Psoas muscle (tissue), 7 donors: ENCODE measurements at regions not wholly inside any gene's neighbourhood (a gene's known extent, or its start where the extent isn't known, plus 50 kb on each side); places are given as distances from the start of the nearest gene placed in this dataset.

Source experiments
- ATAC-seq, 4 donors: fragments of 200-7000 bp; cut with Tn5 transposase; one replicate each; pipeline ENCODE4 v1.9.1; 2020; ENCODE audit warnings: moderate library complexity in 3 of 4, mild to moderate bottlenecking in 2 of 4
- DNase-seq, 2 donors: peaks; one replicate each; pipeline ENCODE4 v3.0.0-alpha.2; 2020
- H3K27ac ChIP-seq: fragments of 200-600 bp; one replicate; pipeline ENCODE4 v1.8.0; 2022
- H3K27me3 ChIP-seq, 3 donors: fragments of 200-600 bp in 1 of 3; one replicate each; pipeline versions ENCODE4 v1.6.1 to v1.8.0; 2013 to 2022; ENCODE audit warnings: low read length in 2 of 3, mild to moderate bottlenecking in 2 of 3, moderate library complexity in 1 of 3; ENCODE audit not compliant: insufficient read depth in 3 of 3
- H3K36me3 ChIP-seq, 2 donors: fragments of 200-600 bp in 1 of 2; one replicate each; pipeline versions ENCODE4 v1.6.1 to v1.8.0; 2013 to 2022; ENCODE audit warnings: low read depth in 1 of 2, mild to moderate bottlenecking in 1 of 2, moderate library complexity in 1 of 2; ENCODE audit not compliant: insufficient read depth in 1 of 2
- H3K4me1 ChIP-seq: fragments of 200-600 bp; one replicate; pipeline ENCODE4 v1.8.0; 2022
- H3K4me3 ChIP-seq: fragments of 200-600 bp; one replicate; pipeline ENCODE4 v1.8.0; 2022; ENCODE audit warnings: mild to moderate bottlenecking
- H3K9me3 ChIP-seq: fragments of 200-600 bp; one replicate; pipeline ENCODE4 v1.8.0; 2022
- CTCF ChIP-seq: fragments of 200-600 bp; IDR thresholded peaks from one replicate; pipeline ENCODE4 v1.8.0; 2022; ENCODE audit warnings: antibody characterized with exemption
- WGBS, 3 donors: extraction: QIAGEN DNeasy Blood & Tissue Kit; methylation state at CpG; one replicate each; pipeline versions ENCODE4 v1.1.6 to v1.1.7; 2013; 5-methylcytosine and 5-hydroxymethylcytosine counted together
- intact Hi-C, 2 donors: fragments of 100-400 bp; cut with DNase I; formaldehyde crosslinking; loops; one replicate each; pipeline versions ENCODE4 v1.11.0 to v1.14.2; 2022
- donor health status: healthy with polysubstance abuse.
- donor health status: DM: no; HTN: no; CAD: no; lungs with moderate emphysema.
- donor health status: Bipolar disorder and iron deficiency.
- donor health status: healthy.
- donor health status: DM: yes; HTN: yes; CAD: no.
- donor health status: DM: no; HTN: no; CAD: no.
- donor health status: DM: yes; HTN: yes; CAD: no.

GRCh38 chr20:7038029-7038428 is 270.5 kb downstream of the BMP2 start:
- H3K4me3 ChIP-seq, result no peak overlapping the region
- no peak overlapping the region for H3K27ac ChIP-seq
- DNase-seq (no peak), ATAC-seq (no peak)
- no peaks in the 10 kb centered on the region for H3K36me3 ChIP-seq
- H3K9me3 ChIP-seq, result no peaks in the 10 kb centered on the region
- WGBS, 3 donors, result 63 to 83% (median 70%) methylated on average over 2 of the region's 2 CpGs
- no peaks in the 10 kb centered on the region for H3K4me1 ChIP-seq
- no peak for TF ChIP-seq CTCF
- intact Hi-C loops, result loop anchor here in 1 of 2 donors (5.0 kb wide), 1 partner anchor 49 kb away; no protein-coding TSS in a partner anchor
- peaks cover 0 to 2% (median 0%) of the 10 kb centered on the region in 3 donors for H3K27me3 ChIP-seq

GRCh38 chr20:7057611-7058010 is 290.1 kb downstream of the BMP2 start:
- H3K27me3 ChIP-seq, result peaks cover 0 to 3% (median 0%) of the 10 kb centered on the region in 3 donors
- ATAC-seq (no peak), DNase-seq (no peak)
- H3K4me1 ChIP-seq, result no peaks in the 10 kb centered on the region
- H3K36me3 ChIP-seq, result no peaks in the 10 kb centered on the region
- H3K9me3 ChIP-seq, result no peaks in the 10 kb centered on the region
- intact Hi-C loops, result no loop called here
- 40 to 71% (median 46%) methylated on average over 3 of the region's 3 CpGs for WGBS, 3 donors
- no peak overlapping the region for H3K27ac ChIP-seq
- H3K4me3 ChIP-seq, result no peak overlapping the region
- no peak for TF ChIP-seq CTCF

- 76 to 82% (median 76%) methylated on average over 5 of the region's 5 CpGs for WGBS, 3 donors
Observed at GRCh38 chr20:7078804-7079203, 311.3 kb downstream of the BMP2 start.

GRCh38 chr20:7080472-7080871 is 313.0 kb downstream of the BMP2 start:
- no peaks in the 10 kb centered on the region for H3K36me3 ChIP-seq
- TF ChIP-seq CTCF, result no peak
- no peaks in the 10 kb centered on the region for H3K4me1 ChIP-seq
- H3K27me3 ChIP-seq, result no peaks in the 10 kb centered on the region
- intact Hi-C loops, result no loop called here
- no peak overlapping the region for H3K4me3 ChIP-seq
- 74 to 84% (median 83%) methylated on average over 3 of the region's 3 CpGs for WGBS, 3 donors
- no peak for DNase-seq
- ATAC-seq, result no peak
- no peaks in the 10 kb centered on the region for H3K9me3 ChIP-seq
- no peak overlapping the region for H3K27ac ChIP-seq

More at GRCh38 chr20:7078804-7079203, 311.3 kb downstream of the BMP2 start:
- no peaks in the 10 kb centered on the region for H3K9me3 ChIP-seq
- H3K4me3 ChIP-seq, result no peak overlapping the region
- TF ChIP-seq CTCF, result no peak
- H3K27me3 ChIP-seq, result no peaks in the 10 kb centered on the region
- no peaks in the 10 kb centered on the region for H3K4me1 ChIP-seq
- ATAC-seq (no peak), DNase-seq (no peak)
- H3K27ac ChIP-seq, result no peak overlapping the region
- no peaks in the 10 kb centered on the region for H3K36me3 ChIP-seq
- intact Hi-C loops, result no loop called here

GRCh38 chr20:7085467-7085866 is 318.0 kb downstream of the BMP2 start:
- no peaks in the 10 kb centered on the region for H3K4me1 ChIP-seq
- no peak for ATAC-seq
- TF ChIP-seq CTCF, result no peak

More at GRCh38 chr20:7085467-7085866, 318.0 kb downstream of the BMP2 start:
- intact Hi-C loops, result loop anchor here in 1 of 2 donors (5.0 kb wide), 1 partner anchor 48 kb away; no protein-coding TSS in a partner anchor
- H3K9me3 ChIP-seq, result no peaks in the 10 kb centered on the region
- H3K36me3 ChIP-seq, result no peaks in the 10 kb centered on the region
- H3K27ac ChIP-seq, result no peak overlapping the region
- WGBS, 3 donors, result 28 to 42% (median 38%) methylated on average over 1 of the region's 1 CpG
- DNase-seq, result no peak
- H3K27me3 ChIP-seq, result no peaks in the 10 kb centered on the region
- no peak overlapping the region for H3K4me3 ChIP-seq
